GM18868 (cell line): ENCODE measurements at regions not wholly inside any gene's neighbourhood (a gene's known extent, or its start where the extent isn't known, plus 50 kb on each side); places are given as distances from the start of the nearest gene placed in this dataset.

Experiments
- ATAC-seq: cut with Tn5 transposase; IDR thresholded peaks from one replicate; pipeline ENCODE4 v1.9.1; 2021; ENCODE audit warnings: mild to moderate bottlenecking, moderate library complexity; ENCODE audit not compliant: unreplicated experiment

DNA sequence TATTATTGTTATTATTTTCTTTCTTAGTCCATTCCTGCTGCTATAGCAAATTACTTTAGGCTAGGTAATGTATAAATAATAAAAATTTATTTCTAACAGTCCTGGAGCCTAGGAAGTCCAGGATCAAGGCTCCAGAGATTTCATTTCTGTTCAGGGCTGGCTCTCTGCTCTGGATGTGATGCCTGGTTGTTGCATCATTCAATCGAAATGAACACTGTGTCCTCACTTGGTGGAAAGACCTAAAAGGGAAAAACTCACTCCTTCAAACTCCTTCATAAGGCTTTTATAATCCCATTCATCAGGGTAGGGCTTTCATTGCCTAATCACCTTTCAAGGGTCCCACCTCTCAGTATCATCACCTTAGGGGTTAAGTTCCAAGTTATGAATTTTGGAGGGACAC lies 395.0 kb downstream of the EFNB2 start:
- ATAC-seq = no peak

DNA sequence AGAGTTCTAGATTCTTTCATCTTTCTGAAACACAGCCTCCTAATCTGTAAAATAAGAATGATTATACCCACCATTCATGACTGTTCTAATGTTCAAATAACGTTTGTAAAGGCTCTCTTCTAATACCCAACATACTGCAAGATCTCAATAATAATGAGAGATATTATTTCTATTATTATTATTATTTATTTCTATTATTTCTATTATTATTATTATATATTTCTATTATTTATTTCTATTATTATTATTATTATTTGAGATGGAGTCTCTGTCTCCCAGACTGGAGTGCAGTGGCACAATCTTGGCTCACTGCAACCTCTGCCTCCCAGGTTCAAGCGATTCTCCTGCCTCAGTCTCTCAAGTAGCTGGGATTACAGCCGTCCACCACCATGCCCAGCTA lies 395.5 kb downstream of the EFNB2 start:
- ATAC-seq = no peak

DNA sequence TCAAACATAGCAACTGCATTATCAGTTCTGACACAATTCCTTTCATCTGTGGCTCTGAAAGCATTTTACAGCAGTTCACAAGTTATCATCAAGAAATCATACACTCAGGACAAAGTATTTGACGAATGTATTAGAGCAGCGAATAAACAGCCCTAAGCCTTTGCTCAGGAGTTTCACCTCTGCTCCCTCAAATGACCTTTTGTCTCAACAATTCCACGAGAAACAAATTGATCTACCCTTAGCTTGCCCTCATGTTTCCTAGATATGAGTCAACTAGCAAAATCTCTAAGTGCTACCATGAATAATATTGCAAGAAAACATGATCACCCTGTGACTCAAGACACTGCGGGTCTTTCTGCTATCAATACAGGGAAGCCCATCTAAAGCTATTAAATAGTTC lies 396.1 kb downstream of the EFNB2 start:
- no peak for ATAC-seq

DNA sequence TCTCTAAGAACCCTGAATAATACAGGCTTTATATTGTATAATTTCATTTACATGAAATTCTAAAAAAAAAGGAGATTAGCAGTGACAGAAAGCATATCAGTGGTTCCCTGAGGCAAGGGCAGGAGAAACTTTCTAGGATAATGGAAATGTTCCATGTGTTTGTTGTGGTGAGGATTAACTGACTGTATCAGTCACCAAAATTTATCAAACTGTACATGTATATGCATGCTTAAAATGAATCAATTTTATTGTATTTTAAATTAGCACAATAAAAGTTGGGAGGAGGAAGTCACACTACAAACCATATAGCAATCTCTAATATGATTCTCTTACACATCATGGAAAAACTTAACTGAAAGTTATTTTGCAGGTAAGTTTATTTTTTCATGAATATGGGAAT lies 396.8 kb downstream of the EFNB2 start:
- ATAC-seq = no peak

DNA sequence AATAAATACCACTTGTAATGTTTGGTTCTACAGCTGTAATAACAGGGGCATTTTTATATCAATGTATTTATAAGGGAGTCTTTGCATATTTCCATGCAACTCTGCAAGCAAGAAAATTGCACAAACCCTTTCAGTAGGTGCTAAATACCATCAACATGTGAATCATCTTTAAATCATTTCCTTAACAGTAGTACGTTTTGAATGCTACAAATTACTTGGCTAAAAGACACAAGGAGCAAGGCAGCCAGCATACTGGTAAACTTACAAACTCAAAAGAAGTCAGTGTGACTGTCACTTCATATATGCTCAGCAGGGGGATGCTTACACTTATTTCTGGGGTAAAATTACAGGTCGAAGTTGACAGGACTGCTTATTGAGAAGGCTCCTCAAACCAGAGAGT lies 402.4 kb downstream of the EFNB2 start:
- no peak for ATAC-seq

DNA sequence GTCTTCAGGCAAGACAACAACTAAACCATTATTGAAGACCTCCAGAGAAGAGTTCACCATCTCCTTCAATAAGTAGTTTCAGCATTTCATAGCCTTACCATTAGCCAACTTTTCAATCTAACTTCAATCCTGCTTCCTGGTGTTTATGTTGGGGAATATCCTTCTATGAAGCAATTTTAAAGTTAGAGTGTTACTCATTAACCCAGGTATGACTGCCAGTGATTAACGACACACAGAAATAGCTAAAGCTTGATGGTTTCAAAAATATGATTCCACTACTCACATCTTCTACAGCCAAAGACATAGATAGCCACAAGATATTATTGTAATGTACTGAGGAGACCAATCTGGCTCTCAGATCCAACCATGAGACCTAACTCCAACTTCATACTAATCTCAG lies 403.2 kb downstream of the EFNB2 start:
- no peak for ATAC-seq

DNA sequence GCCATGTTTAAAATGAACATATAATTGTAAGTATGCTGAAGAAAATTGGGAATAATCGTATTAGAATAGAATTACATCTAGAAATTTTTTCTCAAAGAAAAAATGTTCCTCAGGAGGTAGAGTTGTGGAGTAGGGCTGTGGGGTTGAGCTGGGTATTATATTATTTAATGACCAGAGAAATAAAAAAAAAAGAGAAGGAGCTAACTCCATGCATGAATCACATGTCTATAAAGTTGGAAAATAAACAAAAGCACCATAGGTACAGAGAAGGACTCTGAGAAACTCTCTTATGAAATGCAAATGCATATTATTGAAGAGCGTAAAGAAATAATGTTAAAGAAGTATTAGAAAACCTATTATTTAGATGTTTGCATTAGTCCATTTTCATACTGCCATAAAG lies 405.5 kb downstream of the EFNB2 start:
- no peak for ATAC-seq

DNA sequence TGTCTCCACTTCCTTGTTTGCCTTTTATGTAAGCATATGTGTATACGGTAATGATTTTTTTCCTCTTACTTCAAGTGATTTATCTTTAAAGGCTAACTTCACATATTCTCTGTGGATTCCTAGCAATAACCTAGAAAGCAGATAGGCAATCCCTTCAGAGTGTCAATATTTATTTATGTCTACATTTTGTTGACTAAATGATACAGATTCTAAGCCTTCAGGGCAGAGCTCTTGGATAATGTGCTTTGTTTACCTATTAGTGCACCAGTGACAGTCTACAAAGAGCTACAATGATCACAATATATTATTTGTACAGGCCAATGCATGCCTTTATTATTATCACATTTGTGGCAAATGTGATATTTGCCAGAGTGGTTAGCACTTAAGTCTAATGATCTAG lies 406.2 kb downstream of the EFNB2 start:
- ATAC-seq = no peak

DNA sequence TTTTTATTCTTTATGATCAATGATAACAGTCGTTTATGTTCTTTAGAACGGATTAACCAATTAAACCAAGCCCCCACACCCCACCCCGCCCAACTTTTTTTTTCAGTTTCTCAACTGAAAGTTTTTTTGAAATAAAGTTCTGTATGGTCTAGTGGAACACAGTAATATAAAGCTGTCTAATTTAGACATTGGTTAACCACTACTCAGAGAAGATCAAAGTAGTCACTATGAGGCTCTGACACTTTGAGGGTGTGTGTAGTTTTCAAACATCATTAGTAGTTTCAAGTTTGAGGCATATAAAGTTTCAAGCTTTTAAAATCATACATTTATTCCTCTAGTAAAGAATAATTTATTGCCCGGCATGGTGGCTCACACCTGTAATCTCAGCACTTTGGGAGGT lies 413.2 kb downstream of the EFNB2 start:
- no peak for ATAC-seq

DNA sequence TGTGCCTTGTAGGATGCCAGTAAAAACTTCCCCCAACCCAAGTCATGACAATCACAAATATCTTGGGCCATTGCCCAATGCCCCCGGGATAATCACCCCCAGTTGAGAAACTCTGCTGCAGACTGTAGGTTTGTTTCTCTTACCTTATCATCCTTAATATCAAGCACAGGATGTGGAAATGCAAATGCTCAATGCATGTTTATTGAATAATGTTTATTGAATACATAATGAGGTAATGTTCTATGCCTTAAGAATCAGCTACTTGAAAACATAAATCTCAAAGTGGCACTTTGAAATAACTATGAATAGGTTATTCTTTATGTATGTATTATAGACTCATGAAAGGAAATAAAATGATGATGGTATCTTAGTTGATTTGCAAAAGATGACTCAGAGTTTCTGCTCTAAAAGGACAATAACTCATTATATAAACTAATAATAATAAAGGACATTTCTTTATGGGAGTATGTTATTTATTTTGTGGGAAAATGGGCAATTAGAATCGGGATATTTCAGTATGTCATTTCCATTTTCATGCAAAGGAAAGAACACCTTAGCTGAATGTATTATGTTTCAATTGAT lies 414.2 kb downstream of the EFNB2 start:
- ATAC-seq = no peak

DNA sequence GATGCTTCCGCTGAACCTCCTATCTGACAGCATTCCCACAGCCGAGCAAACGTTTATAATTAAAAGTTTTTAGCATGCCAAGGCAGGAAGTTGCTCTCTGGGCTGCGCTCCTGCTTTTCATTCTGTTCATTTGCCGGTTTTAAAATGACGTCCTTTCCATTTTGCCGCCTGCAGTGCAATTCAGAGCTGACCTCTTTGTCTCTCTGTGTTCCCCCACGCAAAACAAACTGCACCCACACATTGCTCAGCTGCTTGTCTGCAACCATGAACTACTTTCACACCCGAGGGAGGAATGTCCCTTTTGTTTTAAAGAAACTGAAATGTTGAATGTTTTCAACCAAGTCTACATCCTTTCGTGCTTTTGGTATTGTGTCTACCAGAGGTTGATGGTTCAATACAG lies 416.5 kb downstream of the EFNB2 start:
- ATAC-seq = no peak

DNA sequence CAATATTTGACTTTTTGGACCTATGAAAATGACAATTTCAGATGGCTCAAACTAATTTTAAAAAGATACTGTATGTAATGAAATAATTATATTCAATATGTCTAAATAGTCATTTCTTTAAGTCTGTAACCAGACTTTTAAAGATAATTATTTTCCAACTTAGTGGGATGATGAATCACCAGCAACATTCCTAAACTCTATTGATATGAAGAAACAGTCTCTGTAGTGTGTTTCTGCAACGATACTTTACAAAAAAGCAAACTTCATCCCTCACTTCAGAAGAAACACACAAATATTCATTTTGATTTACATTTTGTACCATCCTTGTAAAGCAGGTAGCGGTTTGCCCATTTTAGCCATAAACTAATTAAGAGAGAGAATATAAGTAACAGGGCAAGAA lies 417.4 kb downstream of the EFNB2 start:
- ATAC-seq = no peak

DNA sequence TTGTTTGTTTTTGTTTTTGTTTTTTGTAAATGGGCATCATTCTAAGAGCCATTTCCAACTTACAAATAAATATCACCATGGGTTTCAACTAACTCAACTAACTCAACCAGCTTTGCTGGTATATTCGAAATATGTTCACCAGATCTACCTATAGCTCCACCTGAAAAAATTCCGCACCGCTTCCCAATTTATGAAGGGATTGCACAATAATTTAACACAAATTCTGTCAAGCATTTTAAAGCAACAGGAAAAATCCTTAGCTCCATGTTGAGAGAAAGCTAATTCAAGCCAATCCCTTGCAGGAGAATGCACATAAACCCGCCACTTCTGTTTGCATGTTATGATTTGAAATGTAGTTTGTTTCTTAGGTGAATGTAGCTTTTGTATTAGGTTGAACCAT lies 417.8 kb downstream of the EFNB2 start:
- ATAC-seq = no peak

DNA sequence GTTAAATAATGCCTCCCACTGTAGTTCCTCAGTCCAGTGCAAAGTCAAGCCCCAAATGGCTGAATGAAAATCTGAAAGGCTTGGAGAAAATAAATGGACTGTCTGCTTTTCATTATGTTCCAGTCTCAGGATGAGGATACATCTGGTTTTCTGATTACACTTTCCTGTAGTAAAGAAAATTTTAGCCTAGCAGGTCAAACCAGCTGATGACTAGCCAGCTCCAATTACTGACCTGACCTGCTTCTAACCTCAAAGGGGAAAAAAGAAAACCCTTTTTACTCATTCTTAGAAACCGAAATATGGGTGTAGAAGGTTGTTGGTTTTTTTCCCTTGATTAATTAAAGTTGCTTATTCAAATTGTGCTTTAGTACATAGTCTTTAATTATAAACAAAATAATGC lies 418.4 kb downstream of the EFNB2 start:
- ATAC-seq = no peak

DNA sequence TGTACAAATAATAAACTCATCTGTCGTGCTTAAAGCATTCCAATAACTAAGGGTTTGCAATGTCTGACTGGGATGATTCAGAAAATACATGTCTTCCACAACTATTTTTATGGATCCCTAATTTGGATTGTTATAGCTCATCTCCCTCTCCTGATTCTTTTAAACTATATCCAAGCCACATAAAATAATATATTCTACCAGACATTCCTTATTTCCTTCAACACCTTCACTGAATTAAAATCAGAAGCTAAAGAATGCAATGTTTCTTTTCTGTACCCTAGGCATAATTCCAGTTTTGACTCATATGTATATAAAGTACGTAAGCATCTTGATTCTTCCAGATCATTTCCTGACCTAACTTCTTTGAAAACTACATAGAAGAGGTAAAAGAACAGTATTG lies 420.4 kb downstream of the EFNB2 start:
- ATAC-seq = no peak

DNA sequence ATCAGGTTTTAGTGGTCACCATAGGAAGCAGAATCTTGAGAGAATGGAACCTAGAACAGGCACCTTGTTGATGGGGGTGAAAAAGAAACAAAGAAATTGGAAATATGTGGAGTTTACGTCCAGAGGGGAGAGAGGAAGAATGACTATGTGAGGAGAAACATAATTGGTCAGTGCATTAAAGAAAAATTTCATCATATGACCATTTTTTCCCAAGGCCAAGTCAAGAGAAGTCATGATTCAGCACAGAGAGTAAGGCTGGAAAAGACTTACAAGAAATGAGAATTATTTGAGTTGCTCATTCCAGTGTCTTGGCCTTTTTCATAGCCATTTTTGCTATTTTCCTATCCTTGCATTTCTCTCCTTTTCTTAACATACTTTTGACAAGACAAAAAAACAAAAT lies 421.7 kb downstream of the EFNB2 start:
- no peak for ATAC-seq

DNA sequence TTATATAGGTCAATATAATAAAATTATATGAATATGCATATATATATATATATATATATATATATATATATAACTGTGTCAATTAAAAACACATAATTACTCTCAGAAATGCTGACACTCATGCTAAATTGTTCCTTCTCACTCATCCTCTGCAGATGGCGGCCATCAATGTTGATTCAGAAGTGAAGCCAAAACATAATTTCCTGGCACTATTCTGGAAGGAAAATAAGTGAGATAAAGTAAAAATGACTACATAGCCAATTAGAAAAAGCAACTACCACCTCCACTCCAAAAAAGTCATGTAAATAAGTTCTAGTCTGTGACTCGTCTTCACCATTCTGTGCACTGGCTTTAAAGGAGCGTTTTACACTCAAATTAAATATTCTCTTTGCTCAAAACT lies 423.3 kb downstream of the EFNB2 start:
- ATAC-seq = no peak

DNA sequence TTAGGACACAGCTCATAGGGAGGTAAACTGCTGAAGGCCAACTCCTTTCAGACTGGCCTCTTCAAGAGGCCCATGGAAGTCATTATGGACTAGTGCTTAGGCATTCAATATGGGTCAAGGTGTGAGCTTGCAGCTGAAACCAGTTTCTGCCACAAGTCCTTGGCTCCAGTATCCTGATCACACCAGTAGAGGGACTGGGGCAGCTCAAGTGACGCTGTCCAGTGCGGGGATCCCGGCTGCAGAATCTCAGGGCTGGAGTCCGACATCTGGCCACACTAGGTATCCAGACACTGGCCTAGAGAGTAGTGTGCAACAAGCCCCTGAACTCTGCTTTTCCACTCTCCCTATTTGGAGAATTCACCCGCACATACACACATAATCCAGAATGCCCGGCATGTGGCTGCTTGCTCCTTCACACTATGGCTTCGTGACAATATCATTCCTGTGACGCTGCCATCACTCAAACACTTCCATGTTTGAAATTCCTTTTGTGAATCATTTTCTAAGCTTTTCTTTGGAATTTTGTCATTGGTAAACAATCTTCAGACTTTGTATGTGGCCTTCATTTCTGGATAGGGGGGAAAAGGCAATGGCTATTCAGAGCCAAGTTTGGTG lies 425.1 kb downstream of the EFNB2 start:
- no peak for ATAC-seq

DNA sequence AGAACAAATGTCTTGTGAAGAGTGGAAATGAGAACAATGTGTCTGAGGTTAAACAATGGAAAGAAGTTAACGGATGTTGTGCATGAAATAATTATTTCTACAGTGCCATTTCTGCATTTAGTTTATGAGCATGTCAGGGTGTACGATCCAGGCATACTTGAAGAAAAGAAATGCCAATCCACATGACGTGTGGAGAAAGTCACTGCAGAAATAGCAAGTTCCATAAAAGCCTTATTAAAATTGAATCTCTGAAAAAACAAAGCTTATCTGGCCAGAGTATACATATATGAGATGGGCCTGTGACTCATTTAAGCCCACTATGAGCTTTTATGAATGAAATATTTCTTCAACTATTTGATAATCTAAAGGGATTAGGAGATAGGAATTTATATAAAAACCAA lies 426.1 kb downstream of the EFNB2 start:
- ATAC-seq = no peak

DNA sequence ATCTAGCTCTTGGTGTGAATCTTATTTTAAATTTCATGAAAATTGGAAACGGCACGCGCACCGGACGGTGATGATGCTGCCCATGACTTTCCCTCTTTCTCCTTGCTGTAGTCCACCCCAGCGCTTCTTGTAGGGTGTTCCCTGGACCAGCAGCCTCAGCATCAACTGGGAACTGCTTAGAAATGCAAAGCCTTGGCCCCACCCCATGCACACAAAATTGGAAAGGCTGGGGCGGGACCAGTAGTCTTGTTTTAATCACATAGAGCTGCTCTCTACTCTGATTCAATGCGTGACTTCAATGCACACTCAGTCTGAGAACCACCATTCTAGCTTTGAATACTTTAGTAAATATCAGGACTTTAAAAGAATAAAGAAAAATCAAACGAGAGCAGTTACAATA lies 427.1 kb downstream of the EFNB2 start:
- no peak for ATAC-seq

DNA sequence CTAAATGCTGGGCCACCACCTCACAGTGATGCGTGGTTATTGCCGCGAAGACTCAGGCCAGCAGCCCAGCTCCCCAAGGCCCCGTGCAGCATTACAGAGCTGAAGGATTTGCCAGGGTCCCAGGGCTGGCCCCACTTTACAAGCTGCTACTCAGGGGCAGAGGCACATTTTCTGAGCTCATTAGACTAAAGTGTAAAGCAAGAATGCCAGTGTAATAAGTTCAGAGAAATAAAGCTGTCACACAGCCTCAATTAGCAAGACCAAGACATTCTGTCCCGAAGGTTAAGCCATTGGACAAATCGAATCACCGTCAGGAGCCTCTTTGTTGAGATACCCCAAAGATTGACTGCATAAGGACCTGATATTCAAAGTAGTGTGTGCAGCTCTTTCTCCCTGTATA lies 428.4 kb downstream of the EFNB2 start:
- no peak for ATAC-seq

DNA sequence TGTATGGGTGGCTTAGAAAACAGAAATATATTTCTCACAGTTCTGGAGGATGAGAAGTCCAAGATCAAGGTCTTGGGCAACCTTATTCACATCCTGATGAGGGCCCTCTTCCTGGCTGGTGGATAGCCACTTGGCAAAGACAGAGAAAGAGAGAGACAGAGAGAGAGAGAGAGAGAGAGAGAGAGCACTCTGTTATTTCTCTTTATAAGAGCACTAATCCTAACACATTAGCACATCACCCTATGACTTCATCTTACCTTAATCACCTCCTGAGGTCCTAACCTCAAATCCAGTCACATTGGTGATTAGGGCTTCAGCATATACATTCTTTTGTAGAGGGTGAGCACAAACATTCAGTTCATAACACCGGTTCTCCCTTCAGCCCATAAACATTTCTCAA lies 430.3 kb downstream of the EFNB2 start:
- ATAC-seq = no peak

DNA sequence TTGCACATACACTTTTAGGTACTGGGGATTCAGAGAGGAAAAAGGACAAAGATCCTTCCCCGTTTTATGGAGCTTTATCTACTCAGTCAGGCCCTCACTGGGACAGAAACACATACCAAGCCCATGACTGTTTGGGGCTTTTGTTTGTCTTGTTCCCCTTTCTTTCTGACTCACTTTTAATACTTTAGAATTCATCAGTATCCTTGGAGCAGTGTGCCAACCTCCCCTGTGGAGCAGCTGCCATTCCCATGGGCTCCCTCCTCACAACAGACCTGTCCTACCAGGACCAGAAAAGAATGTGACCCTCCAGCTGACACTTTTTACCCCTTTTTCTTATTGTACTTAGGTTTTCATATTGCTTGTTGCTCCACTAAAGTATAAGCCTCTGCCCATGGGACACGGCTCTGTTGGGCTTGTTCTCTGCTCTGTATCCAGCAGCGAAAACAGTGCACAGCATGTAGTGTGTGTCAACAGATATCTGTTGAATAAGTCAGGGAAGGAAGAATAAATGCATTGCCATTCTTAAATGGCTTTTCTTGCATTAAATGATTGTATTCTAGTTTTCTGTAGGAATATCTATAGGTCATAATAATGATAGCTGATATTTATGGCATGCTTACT lies 431.1 kb downstream of the EFNB2 start:
- ATAC-seq = no peak
